Osteocyte (in vitro differentiated cells): ENCODE measurements at regions not wholly inside any gene's neighbourhood (a gene's known extent, or its start where the extent isn't known, plus 50 kb on each side); places are given as distances from the start of the nearest gene placed in this dataset.

ENCODE experiments used
- DNase-seq: peaks from one replicate; pipeline ENCODE4 v3.0.0; 2021; ENCODE audit warnings: mixed read lengths; ENCODE audit not compliant: unreplicated experiment; ENCODE audit errors: extremely low spot score
- H3K27ac Mint-ChIP-seq: one replicate; pipeline ENCODE4 v1.8.0; 2021; ENCODE audit warnings: mild to moderate bottlenecking, mixed read lengths; ENCODE audit not compliant: unreplicated experiment
- H3K27me3 Mint-ChIP-seq: one replicate; pipeline ENCODE4 v1.8.0; 2021; ENCODE audit warnings: mixed read lengths; ENCODE audit not compliant: unreplicated experiment
- H3K36me3 Mint-ChIP-seq: one replicate; pipeline ENCODE4 v1.8.0; 2021; ENCODE audit warnings: mixed read lengths; ENCODE audit not compliant: unreplicated experiment
- H3K4me1 Mint-ChIP-seq: one replicate; pipeline ENCODE4 v1.8.0; 2021; ENCODE audit warnings: mixed read lengths; ENCODE audit not compliant: unreplicated experiment
- H3K4me3 Mint-ChIP-seq: one replicate; pipeline ENCODE4 v1.8.0; 2021; ENCODE audit warnings: mild to moderate bottlenecking, moderate library complexity, mixed read lengths; ENCODE audit not compliant: unreplicated experiment
- H3K9me3 Mint-ChIP-seq: one replicate; pipeline ENCODE4 v1.8.0; 2021; ENCODE audit warnings: mixed read lengths; ENCODE audit not compliant: unreplicated experiment
- CTCF ChIP-seq: fragments of 200-600 bp; sonication (generic); IDR thresholded peaks from 2 replicates; pipeline ENCODE4 v1.5.0; 2021; ENCODE audit warnings: antibody characterized with exemption, mild to moderate bottlenecking, moderate library complexity

DNA sequence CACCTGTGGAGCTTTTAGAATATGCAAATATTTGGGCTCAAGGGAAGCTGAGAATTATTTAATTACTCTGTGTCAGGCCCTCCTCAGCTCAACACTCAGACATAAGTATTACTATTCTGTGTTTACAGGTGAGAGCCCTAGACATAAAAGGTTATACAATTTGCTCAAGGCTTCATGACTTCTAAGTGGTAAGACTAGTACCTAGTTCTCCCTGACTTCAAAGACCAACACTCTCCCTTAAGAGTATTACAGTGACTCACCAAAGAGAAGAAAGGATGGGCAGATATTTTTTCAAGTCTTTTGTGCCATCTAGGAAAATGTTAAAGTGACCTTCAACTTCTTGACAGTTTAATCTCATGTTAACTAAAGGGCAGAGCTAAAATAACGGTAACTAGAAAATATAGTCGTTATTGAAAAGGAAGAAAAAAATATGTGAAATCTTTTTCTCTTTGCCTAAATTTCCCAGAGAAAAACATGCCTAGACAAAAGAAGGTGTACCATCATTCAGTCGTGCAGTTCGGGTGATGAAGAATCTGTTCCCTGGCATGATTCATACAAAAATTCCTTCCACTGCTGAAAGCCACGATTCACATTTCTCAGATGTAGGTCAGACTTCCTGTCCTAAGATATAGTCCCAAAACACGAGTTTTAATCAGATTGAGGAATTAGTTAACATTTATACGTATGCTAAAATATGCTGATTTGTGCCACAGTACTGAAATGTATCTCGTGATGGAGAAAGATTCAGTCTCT lies 849.1 kb upstream of the API5 start:
- no peak for DNase-seq
- no peaks in the 10 kb centered on the region for H3K36me3 Mint-ChIP-seq
- TF ChIP-seq CTCF: no peak
- no peak overlapping the region for H3K27ac Mint-ChIP-seq
- H3K9me3 Mint-ChIP-seq: peaks cover 24% of the 10 kb centered on the region
- no peaks in the 10 kb centered on the region for H3K27me3 Mint-ChIP-seq
- no peak overlapping the region for H3K4me3 Mint-ChIP-seq
- no peaks in the 10 kb centered on the region for H3K4me1 Mint-ChIP-seq

- no peaks in the 10 kb centered on the region for H3K36me3 Mint-ChIP-seq
- no peak overlapping the region for H3K27ac Mint-ChIP-seq
- TF ChIP-seq CTCF: no peak
- H3K27me3 Mint-ChIP-seq: no peaks in the 10 kb centered on the region
- no peak overlapping the region for H3K4me3 Mint-ChIP-seq
- peaks cover 24% of the 10 kb centered on the region for H3K9me3 Mint-ChIP-seq
- no peak for DNase-seq
- H3K4me1 Mint-ChIP-seq: no peaks in the 10 kb centered on the region
These were observed 846.2 kb upstream of the API5 start for GRCh38 chr11:42465623-42466022.

DNA sequence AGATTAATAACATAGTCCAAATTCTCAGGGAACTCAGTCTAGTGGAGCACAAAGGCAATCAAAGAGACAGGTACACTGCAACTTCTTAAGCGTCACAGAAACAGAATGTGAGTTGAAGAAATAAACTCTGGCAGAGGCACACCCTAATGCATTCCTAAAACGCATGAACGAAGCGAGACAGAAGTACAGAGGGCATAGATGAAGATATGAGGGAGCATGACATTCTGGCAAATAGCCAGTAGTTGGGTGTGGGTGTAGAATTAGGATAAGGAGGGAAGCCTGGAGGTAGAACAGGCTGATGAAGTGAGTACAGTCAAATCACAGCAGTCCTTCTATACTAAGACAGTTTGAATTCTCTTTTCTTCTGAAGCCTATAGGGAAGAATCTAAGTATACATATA lies 838.7 kb upstream of the API5 start:
- H3K27me3 Mint-ChIP-seq: no peaks in the 10 kb centered on the region
- peaks cover 16% of the 10 kb centered on the region for H3K9me3 Mint-ChIP-seq
- H3K4me3 Mint-ChIP-seq: no peak overlapping the region

GRCh38 chr11:42482822-42483221 lies 829.0 kb upstream of the API5 start:
- Mint-ChIP-seq H3K4me3 (no peak overlapping the region), H3K36me3 (no peaks in the 10 kb centered on the region), H3K4me1 (no peaks in the 10 kb centered on the region), H3K9me3 (peaks cover 51% of the 10 kb centered on the region), H3K27me3 (no peaks in the 10 kb centered on the region), H3K27ac (no peak overlapping the region)
- TF ChIP-seq CTCF: no peak
- DNase-seq: no peak

More for the DNA sequence above, 838.7 kb upstream of the API5 start:
- Mint-ChIP-seq H3K4me1 (no peaks in the 10 kb centered on the region), H3K27ac (no peak overlapping the region), H3K36me3 (no peaks in the 10 kb centered on the region)
- no peak for TF ChIP-seq CTCF
- no peak for DNase-seq

DNA sequence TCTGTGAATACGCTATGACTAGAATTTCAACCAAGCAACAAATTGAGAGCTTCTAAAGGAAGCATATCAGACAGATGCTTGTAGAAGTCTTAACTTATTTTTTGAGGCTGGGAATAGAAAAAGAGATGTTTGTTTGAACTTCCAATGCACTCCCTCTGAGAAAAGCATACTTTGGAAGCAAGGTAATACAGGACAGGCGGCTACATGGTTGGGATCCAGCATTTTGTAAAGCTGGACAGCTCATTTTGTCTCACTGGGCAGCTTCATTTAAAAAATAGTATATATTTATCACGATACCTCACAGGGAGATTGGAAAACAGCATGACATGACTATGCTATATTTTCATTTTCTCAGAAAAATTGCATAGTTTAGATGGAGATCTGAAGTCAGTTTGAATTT lies 821.3 kb upstream of the API5 start:
- peaks cover 33% of the 10 kb centered on the region for H3K9me3 Mint-ChIP-seq
- H3K36me3 Mint-ChIP-seq: no peaks in the 10 kb centered on the region
- no peaks in the 10 kb centered on the region for H3K27me3 Mint-ChIP-seq
- H3K4me3 Mint-ChIP-seq: no peak overlapping the region
- H3K4me1 Mint-ChIP-seq: no peaks in the 10 kb centered on the region
- H3K27ac Mint-ChIP-seq: no peak overlapping the region
- DNase-seq: no peak
- no peak for TF ChIP-seq CTCF
